SKM-1 treated with dmso at 0.1 percent for 144 hours (cell line): ENCODE measurements at regions not wholly inside any gene's neighbourhood (a gene's known extent, or its start where the extent isn't known, plus 50 kb on each side); places are given as distances from the start of the nearest gene placed in this dataset.
"Not testable (repeated sequence)": the region's sequence is repeated elsewhere in the genome, so short reads cannot be mapped to it uniquely, and the experiment has no call there.

Experiments used
- DNase-seq: peaks from one replicate; lab custom pipeline; 2025; ENCODE audit not compliant: unreplicated experiment; lab: John Stamatoyannopoulos, UW

DNA sequence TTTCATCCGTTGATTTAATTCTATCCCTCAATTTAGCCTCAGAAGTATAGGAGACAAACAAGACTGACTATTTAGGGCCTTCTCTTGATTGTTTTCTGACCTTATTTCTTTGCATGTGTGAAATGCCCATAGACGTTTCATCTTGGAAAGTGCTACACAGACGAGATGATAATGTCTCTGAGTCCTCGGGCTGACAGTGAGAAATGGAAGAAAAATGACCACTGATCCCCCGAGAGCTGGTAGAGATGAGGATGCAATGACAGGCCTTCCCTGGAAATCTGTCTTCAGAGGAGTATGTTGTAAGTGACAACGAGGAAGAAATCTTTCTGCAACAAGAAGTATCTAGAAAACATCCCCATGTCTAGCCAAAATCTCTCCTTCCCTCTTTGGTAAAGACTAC lies 522.9 kb downstream of the HAPSTR1 start:
- DNase-seq, result no peak

DNA sequence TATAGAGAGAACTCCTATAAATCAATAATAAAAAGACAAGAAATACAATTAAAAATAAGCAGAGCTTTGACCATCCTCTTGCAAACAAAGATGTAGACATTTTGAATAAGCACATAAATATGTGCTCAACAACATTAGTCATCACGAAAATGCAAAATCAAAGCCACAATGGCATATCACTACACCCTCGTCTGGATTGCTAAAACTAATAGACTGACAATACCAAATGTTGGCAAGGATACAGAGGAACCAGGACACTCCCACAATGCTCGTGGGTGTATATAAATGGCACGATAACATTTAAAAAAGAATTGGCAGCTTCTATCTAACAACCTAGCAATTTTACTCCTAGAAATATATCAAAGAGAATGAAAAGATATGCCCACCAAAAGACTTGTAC lies 530.8 kb downstream of the HAPSTR1 start:
- no peak for DNase-seq

- no peak for DNase-seq
Measured at GRCh38 chr16:9625122-9625521, 533.7 kb downstream of the HAPSTR1 start.

- no peak for DNase-seq
Measured at GRCh38 chr16:9627427-9627826, 536.0 kb downstream of the HAPSTR1 start.

GRCh38 chr16:9630119-9630518 lies 538.7 kb downstream of the HAPSTR1 start:
- DNase-seq, result no peak

DNA sequence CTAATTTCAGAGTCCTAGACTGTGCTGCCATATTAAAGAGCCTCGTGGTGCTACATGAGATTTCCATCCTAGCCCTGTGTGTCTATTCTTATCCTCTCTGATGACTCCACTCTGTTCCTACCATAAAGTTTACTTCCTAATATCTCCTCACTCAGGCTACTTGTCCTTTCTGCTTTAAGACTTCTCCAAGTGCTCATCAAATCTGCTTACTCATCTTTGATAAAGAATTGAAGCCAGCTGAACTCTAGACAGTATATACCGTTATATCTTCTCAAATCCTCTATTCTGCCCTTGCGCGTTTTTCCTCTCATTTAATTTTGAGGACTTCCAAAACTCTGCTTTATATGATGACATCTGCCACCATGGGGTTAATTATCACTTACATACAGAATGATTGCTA lies 539.5 kb downstream of the HAPSTR1 start:
- no peak for DNase-seq

- no peak for DNase-seq
Measured at GRCh38 chr16:9633844-9634243, 542.4 kb downstream of the HAPSTR1 start.

DNA sequence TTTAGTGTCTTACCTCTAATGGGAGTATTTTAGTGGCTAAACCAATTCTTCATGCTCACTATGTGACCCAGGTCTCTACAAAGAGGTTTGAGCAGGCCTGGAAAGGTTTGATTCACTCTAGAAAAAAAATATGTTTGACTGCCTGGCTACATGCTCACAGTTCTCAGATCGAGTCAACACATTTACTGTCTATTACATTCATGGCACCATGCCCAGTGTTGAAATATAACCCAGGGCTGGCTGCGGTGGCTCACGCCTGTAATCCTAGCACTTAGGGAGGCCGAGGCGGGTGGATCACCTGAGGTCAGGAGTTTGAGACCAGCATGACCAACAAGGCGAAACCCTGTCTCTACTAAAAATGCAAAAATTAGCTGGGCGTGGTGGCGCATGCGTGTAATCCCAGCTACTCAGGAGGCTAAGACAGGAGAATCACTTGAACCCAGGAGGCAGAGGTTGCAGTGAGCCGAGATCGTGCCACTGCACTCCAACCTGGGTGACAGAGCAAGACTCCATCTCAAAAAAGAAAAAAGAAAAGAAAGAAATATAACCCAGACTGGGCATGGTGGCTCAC lies 543.8 kb downstream of the HAPSTR1 start:
- DNase-seq, result not testable (repeated sequence)

GRCh38 chr16:9644258-9644657 lies 538.0 kb downstream of the GRIN2A start:
- DNase-seq, result no peak

DNA sequence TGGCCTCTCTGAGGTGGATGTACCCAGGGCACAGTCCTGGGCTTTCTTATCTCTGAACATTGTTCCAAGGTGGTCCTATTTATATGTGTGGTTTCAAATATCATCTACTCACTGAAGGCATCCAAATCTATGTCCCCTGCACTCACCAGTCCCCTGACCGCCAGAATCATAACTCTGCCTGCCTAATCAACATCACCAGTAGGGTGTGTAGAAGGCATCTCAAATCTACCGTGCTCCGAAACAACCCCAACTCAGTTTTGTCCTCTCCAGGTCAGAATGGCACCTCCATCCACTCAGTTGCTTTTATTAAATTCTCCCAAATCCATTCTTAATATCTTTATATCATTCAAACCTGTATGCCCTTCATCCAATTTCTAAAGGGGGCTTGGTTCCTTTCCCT lies 536.3 kb downstream of the GRIN2A start:
- no peak for DNase-seq

DNA sequence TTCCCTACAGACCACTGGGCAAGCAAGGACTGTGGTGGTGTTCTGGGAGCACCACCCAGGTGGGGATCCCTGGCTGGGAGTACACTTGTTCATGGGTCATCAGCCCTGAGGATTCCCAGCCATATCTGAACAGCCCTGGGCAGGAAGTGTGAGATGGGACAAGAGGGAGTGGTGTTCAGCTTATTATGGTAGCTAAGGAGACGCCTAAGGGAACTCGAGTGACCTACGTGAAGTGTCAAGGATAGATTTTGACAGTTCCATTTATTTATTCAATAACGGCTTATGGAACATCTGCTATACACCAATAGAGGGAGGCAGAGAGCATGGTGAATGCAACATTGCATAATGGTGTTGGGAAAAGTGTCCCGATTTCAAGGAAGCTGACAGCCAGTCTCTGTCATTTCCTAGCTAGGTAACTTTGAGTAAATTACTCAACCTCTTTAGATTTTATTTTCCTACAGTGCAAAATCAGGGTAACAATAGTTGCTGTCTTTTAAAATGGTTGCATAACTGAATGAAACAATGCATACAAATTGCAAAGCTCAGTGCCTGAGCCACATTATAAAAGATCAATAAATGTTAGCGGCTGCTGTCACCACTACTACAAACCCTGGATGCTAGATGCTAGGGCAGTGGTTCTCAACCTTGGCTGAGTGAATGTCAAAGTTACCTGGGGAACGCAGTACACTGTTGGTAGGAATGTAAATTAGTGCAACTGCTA lies 534.1 kb downstream of the GRIN2A start:
- no peak for DNase-seq

DNA sequence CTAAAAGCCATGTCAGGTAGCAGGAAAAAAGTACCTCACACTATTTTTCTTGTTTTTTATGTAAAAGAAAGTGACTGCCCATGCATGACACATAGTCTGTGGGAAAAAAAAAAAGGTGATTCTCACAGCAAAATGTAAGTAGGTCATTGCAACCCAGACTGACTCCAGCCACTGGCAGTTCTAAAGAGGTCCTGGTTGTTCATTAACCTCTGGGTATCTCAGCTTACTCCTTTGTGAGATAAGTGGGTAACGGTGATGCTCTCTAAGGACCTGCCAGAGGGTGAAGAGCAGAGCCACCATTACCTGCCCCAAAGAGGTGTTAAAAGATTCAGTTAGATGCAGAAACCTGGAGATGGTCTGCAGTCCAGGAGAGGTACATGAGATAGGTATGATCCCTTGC lies 531.9 kb downstream of the GRIN2A start:
- DNase-seq, result no peak

DNA sequence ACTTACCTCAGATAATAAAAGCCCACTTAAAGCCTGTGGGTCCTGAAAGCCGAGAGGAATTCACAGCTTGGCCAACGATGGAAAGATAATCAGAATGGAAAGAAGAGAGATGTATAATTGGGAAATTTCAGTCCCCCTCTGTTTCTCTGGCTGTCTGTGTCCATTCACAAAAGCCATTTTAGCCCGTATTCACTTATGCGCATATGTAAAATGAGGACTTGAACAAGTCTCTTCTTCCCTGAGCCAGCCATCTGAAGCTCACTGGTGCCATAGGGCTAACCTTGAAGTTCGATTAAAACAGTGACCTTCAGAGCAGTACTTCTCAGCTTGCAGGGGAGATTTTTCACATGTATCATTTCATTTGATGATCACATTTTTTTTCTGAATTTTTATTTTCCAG lies 527.2 kb downstream of the GRIN2A start:
- no peak for DNase-seq

DNA sequence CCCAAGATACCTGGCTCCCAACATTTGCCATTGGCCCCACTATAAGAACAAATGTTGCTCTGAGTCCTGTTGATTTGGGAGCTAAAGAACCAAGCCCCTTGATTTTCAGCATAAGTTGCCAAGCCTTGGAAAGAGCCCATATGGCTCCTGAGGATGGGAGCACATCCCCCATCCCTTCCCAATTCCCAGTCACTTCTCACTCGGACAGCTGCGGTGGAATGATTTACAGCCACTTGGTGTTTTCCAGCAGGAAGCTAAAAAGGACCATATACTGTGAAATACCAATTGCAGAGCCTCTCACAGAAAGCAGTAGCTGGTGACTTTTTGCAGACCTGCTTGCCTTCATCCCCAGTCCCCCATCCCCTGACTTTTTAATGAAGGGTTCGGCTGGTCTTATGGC lies 524.6 kb downstream of the GRIN2A start:
- no peak for DNase-seq

GRCh38 chr16:9658164-9658563 lies 524.1 kb downstream of the GRIN2A start:
- no peak for DNase-seq

DNA sequence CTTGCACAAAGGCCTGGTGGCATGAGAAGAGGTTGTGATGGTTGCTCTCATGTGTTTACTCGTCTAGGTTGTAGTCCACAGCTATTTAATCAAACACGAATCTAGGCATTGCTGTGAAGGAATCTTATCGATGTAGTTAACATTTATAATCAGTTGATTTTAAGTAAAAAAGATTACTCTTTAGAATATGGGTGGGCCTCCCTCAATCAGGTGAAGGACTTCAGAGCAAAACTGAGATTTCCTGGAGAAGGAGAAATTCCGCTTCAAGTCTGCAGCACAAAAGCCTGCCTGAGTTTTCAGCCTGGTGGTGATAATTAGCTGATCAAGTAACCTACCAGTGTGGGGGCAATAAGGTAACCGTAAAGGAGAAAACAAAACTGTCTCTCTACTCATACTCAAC lies 523.6 kb downstream of the GRIN2A start:
- no peak for DNase-seq

DNA sequence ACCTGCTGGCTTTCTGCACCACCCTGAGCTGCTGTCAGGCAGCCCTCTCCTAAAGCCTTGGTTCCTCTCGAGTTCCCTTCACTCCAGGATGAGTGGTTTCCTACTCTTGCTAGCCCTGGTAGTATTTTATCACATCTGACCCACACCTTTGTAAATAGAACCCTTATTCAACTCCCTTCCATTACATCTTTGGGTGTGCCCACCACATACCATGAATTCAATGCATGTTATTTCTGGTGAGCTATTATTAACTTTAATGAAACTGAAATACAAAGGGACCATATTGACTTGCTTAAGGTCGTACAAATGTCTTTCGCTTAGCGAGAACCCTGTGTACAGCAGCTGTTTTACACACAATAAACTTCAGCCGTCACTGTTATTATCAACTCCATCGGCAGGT lies 521.3 kb downstream of the GRIN2A start:
- DNase-seq, result no peak

GRCh38 chr16:9661336-9662017 lies 520.8 kb downstream of the GRIN2A start:
- no peak for DNase-seq

GRCh38 chr16:9663588-9663987 lies 518.6 kb downstream of the GRIN2A start:
- no peak for DNase-seq

DNA sequence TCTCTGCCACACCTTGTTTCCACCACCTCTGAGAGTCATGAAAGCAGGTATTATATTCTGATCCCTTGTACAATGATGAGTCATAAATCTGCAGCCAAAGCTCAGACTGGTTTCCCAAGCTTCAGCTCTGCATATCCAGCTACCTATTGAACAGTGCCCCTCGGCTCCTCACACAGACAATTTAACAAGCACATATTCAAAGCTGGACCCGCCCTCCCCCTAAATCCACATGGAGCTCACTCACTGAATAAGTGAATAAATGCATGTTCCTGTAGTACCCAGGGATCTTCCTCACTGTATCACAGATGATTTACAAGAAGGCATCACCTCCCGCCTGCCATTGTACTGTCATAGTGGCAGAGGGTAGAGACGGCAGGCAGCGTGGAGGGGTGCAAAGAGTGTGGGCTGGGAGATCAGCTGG lies 516.4 kb downstream of the GRIN2A start:
- DNase-seq, result no peak

- no peak for DNase-seq
Measured at GRCh38 chr16:9666834-9667480, 515.3 kb downstream of the GRIN2A start.

DNA sequence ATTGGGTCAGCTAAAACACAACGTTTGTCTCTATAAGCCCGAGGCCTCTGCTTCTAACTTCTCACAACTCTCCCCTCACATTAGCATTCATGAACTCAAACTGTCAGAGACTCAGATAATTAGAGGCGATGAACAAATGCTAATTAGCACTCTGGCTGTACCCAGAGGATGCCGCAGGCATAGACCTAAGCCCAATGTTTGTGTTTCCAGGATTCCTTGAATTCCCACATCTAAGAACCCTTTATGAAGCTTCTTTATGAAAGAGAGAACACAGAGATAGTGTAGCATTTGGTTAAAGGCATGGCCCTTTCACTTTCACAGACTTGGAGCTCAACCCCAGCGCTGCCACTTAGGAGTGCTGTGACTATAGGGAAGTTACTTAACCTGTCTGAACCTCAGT lies 512.2 kb downstream of the GRIN2A start:
- no peak for DNase-seq
